Neural progenitor cell (in vitro differentiated cells): ENCODE measurements at regions not wholly inside any gene's neighbourhood (a gene's known extent, or its start where the extent isn't known, plus 50 kb on each side); places are given as distances from the start of the nearest gene placed in this dataset.

Source experiments
- CTCF ChIP-seq: fragments of 200-600 bp; sonication (generic); IDR thresholded peaks from 2 replicates; pipeline ENCODE4 v1.5.1; 2017; ENCODE audit warnings: antibody characterized with exemption, mild to moderate bottlenecking
- EZH2 ChIP-seq: fragments of 200-600 bp; sonication (generic); IDR thresholded peaks from 2 replicates; pipeline ENCODE4 v1.6.1; 2017; ENCODE audit warnings: antibody characterized with exemption, mild to moderate bottlenecking, moderate library complexity

- TF ChIP-seq CTCF, result peak; percentile 62
- TF ChIP-seq EZH2, result no peak
Observed at GRCh38 chr14:97185186-97185585, 388.0 kb downstream of the VRK1 start.
